GM21737 (cell line): ENCODE measurements at regions not wholly inside any gene's neighbourhood (a gene's known extent, or its start where the extent isn't known, plus 50 kb on each side); places are given as distances from the start of the nearest gene placed in this dataset.
"Not testable (repeated sequence)": the region's sequence is repeated elsewhere in the genome, so short reads cannot be mapped to it uniquely, and the experiment has no call there.

Source experiments
- ATAC-seq: cut with Tn5 transposase; IDR thresholded peaks from one replicate; pipeline ENCODE4 v1.9.1; 2021; ENCODE audit warnings: mild to moderate bottlenecking, moderate library complexity; ENCODE audit not compliant: unreplicated experiment

DNA sequence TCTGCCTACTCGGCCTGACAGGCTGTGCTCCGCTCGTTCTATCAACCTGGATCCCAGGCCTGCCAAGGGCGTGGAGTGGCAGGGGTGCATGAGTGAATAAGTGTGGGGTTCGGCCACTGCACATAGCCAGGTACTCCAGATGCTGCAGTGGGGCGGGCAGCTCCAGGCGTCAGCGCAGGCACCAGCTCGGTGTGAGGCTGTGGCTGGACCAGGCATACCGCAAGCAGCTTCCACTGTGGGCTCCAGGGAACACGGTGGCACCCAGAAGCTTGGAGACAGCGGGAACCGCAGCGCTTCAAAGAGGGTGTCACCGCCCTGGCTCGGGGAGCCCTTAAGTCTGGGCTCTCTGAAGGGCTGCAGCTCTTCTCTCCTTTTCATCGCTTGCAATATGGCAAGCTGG lies 1630.2 kb downstream of the OLFM4 start:
- ATAC-seq: no peak

DNA sequence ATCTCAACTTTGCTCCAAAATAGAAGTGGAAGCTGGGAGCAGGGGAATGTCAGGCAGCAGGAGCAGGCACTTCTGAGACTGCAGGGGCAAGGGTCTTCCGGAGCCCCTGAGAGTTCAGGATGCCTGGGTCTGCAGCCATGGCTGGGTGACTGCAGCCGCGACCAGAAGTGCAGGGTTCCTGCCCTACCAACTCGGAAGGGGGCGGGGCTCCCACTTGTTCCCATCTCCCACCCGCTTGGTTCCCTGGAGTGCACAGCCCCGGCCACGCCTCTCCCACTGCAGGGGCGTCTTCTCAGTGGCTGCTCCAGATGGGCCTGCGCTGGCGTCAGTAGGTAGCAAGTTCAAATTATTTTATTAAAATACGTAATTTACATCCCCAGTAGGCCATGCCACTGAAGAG lies 1631.7 kb downstream of the OLFM4 start:
- no peak for ATAC-seq

DNA sequence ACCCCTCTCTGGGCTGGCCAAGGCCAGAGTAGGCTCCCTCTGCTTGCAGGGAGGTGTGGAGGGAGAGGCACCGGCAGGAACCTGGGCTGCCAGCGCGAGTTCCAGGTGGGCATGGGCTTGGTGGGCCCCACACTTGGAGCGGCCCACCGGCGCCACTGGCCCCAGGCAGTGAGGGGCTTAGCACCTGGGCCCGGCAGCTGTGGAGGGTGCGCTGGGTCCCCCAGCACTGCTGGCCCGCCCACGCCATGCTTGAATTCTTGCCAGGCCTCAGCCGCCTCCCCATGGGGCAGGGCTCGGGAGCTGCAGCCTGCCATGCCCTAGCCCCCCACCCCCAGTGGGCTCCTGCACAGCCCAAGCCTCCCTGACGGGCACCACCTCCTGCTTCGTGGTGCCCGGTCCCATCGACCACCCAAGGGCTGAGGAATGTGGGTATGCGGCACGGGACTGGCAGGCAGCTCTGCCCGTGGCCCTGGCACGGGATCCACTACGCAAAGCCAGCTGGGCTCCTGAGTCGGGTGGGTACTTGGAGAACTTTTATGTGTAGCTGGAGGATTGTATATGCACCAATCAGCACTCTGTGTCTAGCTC lies 1648.0 kb downstream of the OLFM4 start:
- ATAC-seq: no peak

- no peak for ATAC-seq
Measured at GRCh38 chr13:54682184-54682583, 1653.6 kb downstream of the OLFM4 start.

DNA sequence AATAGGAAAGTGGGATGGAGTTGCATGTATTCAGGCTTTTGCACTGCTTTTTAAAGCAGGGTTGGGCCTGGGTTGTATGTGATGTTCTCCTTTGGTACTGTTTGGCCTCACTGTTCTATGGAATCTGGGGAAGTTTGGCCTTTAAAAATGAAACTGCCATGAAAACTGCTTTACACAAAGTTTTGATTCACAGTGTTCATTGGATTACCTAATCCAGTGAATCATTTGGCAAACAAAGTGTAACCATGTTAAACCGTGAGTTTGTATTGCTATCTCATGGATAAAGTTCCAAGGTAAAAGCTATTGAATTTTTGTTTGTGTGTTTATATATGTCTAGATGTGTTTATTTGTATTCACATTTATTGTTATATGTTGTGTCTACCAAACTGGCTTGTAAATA lies 1658.6 kb downstream of the OLFM4 start:
- no peak for ATAC-seq

- ATAC-seq: no peak
Measured at GRCh38 chr13:54699831-54700230, 1671.2 kb downstream of the OLFM4 start.

DNA sequence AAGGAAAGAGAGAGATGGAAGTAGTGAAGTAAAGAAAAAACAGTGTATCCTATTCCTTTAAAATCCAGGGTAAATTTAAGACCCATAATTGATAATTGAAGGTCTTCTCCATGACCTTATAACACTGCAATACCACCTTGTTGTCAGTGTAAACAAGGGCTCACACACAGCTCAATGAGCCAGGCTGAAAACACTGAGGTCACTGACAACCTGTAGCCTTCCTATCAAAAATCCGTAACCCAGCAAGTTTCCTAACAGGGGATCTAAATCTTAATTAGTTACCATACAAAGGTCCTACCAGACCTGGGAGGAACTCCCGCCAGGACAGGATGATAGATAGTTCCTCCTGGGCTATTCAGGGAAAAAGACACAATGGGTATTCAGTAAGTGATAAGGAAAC lies 1677.1 kb downstream of the OLFM4 start:
- no peak for ATAC-seq

DNA sequence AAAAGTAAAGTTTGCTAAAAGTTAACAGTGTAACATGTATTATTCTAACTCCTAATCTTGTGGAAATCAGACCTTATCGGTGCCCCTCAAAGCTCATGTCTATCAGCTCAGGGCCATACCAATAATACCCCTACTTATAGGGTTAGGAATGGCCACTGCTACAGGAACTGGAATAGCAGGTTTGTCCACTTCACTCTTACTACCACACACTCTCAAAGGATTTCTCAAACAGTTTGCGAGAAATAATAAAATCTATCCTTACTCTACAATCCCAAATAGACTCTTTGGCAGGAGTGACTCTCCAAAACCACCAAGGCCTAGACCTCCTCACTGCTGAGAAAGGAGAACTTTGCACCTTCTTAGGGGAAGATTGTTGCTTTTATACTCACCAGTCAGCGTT lies 1677.7 kb downstream of the OLFM4 start:
- ATAC-seq: no peak

GRCh38 chr13:54709546-54709945 lies 1680.9 kb downstream of the OLFM4 start:
- no peak for ATAC-seq

GRCh38 chr13:54733639-54734038 lies 1705.0 kb downstream of the OLFM4 start:
- no peak for ATAC-seq

DNA sequence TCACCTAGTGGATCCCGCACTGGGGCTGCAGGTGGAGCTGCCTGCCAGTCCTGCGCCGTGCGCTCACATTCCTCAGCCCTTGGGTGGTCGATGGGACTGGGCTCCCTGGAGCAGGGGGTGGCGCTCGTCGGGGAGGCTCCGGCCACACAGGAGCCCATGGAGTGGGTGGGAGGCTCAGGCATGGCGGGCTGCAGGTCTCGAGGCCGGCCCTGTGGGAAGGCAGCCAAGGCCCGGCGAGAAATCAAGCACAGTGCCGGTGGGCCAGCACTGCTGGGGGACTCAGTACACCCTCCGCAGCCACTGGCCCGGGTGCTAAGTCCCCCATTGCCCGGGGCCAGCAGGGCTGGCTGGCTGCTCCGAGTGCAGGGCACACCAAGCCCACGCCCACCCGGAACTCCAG lies 1708.6 kb downstream of the OLFM4 start:
- ATAC-seq: not testable (repeated sequence)

DNA sequence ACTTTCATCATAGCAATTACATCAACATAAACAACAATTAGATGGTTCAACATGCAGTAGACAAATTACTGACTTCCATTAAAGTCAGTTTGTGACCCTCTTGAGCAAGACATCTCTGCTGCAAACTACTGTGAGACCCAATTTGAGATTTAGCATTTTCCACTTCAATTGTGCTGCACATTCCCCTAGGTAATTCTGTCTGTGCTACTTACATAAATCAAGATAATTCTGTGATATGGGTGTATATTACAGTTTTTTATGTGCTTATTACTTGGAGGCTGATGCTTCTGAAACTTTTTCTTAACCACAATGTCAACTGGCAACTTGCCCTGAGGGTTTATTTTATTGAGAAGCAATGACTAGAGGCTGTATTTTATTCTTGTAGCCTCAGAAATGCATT lies 1714.4 kb downstream of the OLFM4 start:
- no peak for ATAC-seq

DNA sequence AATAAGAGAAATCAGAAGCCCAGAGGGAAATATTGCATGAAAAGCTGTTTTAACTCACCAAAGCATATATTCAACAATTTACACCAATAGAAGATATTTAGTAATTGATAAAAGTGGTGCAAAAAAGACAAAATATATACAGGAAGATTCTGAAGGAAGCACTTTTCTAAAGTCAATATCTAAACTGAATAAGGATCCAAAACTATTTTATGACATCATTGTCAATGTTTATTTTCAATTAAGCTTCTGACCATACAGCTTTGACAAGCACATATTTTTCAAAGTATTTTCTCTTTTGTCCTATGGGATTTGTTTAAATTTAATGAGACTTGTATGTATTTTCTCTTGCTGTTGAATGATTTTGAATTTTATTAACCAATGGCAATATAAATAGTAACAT lies 1716.1 kb downstream of the OLFM4 start:
- ATAC-seq: no peak

- ATAC-seq: no peak
Measured at GRCh38 chr13:54750521-54750920, 1721.9 kb downstream of the OLFM4 start.

DNA sequence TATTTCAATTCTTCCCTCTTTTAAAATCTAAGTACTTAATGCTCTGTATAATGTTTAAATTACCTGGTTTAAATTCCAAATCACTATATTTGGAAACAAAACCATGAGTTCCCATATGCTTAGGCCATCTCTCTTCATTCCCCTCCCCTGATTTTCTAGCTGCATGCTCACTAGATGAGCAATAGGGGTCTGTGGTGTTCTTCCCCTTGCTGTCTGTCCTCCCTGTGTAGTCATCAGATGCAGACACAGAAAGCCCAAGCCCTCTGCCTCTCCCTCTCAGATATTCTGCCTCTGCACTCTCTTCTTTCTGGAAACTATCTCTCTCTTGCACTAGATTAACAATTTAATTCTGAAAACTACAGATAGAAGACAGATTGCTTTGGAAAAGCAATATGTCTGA lies 1730.2 kb downstream of the OLFM4 start:
- ATAC-seq: no peak

DNA sequence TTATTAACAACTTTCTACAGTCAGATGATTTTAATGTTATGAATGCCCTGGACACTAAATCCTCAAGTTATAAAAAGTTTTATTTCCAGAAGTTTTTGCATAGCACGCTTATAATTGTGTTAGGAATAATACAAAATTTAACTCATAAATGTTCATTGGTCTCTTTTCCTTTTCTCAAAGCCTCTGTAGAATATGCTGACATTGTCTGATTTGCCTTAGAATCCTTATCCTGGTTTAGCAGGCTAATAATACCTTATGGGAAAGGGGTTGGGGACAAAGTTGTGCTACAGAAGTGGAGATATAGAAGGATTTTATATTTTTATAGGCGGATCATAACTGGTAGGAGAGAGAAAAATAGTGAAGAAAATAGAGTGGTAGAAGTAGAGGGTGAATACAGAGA lies 1739.6 kb downstream of the OLFM4 start:
- ATAC-seq: no peak

DNA sequence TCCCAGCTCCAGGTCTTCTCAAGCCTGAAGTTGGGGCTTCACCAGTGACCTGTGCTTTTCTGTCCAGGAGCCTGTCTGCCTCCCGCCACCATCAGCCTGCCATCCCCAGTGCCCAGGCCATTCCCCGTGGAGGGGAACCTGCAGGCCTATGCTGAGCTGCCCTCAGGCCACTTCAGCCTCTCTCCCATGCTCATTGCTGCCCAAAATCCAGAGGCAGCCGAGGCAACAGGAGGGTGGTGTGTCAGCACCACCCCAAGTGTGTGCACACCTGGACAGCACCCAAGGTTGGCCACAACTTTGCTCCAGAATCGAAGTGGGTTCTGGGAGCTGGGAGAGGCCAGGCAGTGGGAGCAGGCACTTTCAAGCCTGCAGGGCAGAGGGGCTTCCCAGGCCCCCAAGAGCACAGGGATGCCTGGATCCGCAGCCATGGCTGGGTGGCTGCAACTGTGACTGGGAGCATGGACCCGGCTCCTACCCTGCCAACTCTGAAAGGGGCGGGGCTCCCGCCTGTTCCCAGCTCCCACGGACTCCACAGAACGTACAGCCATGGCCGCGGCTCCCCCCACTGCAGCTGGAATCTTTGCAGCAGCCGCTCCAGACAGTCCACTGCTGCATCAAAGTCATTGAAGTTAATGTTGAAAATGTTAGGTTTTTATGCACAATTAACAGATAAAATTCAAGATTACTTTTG lies 1747.0 kb downstream of the OLFM4 start:
- no peak for ATAC-seq

- no peak for ATAC-seq
Measured at GRCh38 chr13:54787754-54788153, 1759.1 kb downstream of the OLFM4 start.

- no peak for ATAC-seq
Measured at GRCh38 chr13:54799621-54800226, 1771.1 kb downstream of the OLFM4 start.

DNA sequence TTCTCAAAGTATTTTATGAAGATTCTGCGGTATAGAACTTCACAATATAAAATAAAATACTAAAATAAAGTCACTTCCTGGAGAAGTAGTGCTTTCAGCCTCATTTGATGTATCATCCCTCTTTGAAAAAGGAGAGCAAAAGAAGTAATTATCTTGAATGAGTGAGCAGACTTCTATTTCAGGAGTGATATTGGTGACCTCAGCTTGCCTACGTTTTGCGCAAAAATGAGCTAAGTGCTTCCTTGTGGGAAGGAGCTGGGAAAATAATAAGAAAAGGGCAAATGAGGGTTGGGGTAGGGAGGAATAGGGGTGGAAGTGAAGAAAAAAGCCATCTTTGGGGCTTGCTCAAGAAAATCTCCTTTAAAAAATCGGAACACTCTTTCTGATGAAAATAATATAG lies 1773.6 kb downstream of the OLFM4 start:
- no peak for ATAC-seq

DNA sequence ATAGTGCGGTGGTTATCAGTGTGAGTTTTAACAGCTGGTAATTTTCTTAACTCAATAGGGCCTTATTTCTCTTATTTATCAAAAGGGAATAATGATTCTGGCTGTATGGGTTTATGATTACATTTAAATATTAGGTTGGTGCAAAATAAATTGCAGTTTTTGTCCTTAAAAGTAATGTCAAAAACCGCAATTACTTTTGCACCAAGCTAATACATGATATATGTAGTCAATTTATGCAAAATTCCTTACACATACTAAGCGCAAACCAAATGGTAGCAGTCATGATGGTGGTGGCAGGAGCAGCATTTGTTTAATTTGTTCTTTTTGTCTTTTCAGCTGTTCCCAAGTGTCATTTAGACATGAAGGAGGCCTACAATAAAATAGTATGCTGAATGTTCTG lies 1777.1 kb downstream of the OLFM4 start:
- no peak for ATAC-seq

DNA sequence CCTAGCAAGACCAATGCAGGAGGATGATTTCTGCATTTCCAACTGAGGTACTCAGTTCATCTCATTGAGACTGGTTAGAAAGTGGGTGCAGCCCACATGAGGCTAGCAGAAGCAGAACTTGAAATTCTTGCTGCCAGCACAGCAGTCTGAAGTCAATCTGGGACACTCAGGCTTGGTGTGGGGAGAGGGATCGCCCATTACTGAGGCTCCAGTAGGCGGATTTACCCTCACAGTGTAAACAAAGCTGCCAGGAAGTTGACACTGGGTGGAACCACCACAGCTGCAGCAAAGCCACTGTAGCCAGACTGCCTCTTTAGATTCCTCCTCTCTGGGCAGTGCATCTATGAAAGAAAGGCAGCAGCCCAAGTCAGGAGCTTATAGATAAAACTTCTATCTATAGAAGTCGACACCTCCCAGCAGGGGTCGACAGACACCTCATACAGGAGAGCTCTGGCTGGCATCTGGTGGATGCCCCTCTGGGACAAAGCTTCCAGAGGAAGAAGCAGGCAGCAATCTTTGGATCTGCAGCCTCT lies 1793.4 kb downstream of the OLFM4 start:
- not testable (repeated sequence) for ATAC-seq
